Suprapubic skin (tissue), 3 donors: ENCODE measurements at regions not wholly inside any gene's neighbourhood (a gene's known extent, or its start where the extent isn't known, plus 50 kb on each side); places are given as distances from the start of the nearest gene placed in this dataset.

ENCODE experiments used
- CTCF ChIP-seq, 2 donors: fragments of 200-600 bp in 1 of 2; fragments of 450-650 bp in 1 of 2; sonication (generic) in 1 of 2; IDR thresholded peaks; one replicate each; pipeline ENCODE4 v1.5.1; 2016 to 2019; ENCODE audit warnings: antibody characterized with exemption in 2 of 2, mild to moderate bottlenecking in 1 of 2, moderate library complexity in 1 of 2
- EP300 ChIP-seq: sonication (generic); formaldehyde crosslinking; IDR thresholded peaks from one replicate; pipeline ENCODE4 v1.6.1; 2017; ENCODE audit warnings: antibody characterized with exemption
- POLR2A ChIP-seq, 2 donors: fragments of 450-650 bp; IDR thresholded peaks; one replicate each; pipeline ENCODE4 v1.6.1; 2017; ENCODE audit warnings: antibody characterized with exemption in 2 of 2, mild to moderate bottlenecking in 2 of 2, moderate library complexity in 2 of 2

GRCh38 chr2:88296247-88296646 lies 126.1 kb downstream of the THNSL2 start:
- TF ChIP-seq CTCF (IDR thresholded peaks at IDR 0.05) (no peak), EP300 (no peak), POLR2A (IDR thresholded peaks at IDR 0.05) (no peak)
